HFFc6 (cell line): ENCODE measurements at regions not wholly inside any gene's neighbourhood (a gene's known extent, or its start where the extent isn't known, plus 50 kb on each side); places are given as distances from the start of the nearest gene placed in this dataset.
A peak's percentile ranks its signal among the peaks of the same experiment; 100 is the strongest.

Experiments used
- DNase-seq: peaks from one replicate; pipeline ENCODE4 v3.0.0-alpha.2; 2018
- H3K27ac Mint-ChIP-seq: 2 replicates; pipeline ENCODE4 v1.8.0; 2020; ENCODE audit warnings: mild to moderate bottlenecking, mixed read lengths
- H3K27me3 Mint-ChIP-seq: 2 replicates; pipeline ENCODE4 v1.8.0; 2021; ENCODE audit warnings: mild to moderate bottlenecking, moderate library complexity, mixed read lengths; ENCODE audit not compliant: insufficient read depth
- H3K36me3 Mint-ChIP-seq: 2 replicates; pipeline ENCODE4 v1.8.0; 2021; ENCODE audit warnings: low read depth, mixed read lengths
- H3K4me1 Mint-ChIP-seq: 2 replicates; pipeline ENCODE4 v1.8.0; 2020; ENCODE audit warnings: low read depth, mixed read lengths
- H3K4me3 Mint-ChIP-seq: 2 replicates; pipeline ENCODE4 v1.8.0; 2020; ENCODE audit warnings: mild to moderate bottlenecking, moderate library complexity, mixed read lengths
- H3K9me3 Mint-ChIP-seq: 2 replicates; pipeline ENCODE4 v1.8.0; 2020; ENCODE audit warnings: mild to moderate bottlenecking, mixed read lengths
- TF ChIP-seq, protein P1 (sequence below): fragments of 200-600 bp; sonication (generic); IDR thresholded peaks from 2 replicates; pipeline ENCODE4 v1.5.0; 2021; ENCODE audit warnings: antibody characterized with exemption, mild to moderate bottlenecking

DNA sequence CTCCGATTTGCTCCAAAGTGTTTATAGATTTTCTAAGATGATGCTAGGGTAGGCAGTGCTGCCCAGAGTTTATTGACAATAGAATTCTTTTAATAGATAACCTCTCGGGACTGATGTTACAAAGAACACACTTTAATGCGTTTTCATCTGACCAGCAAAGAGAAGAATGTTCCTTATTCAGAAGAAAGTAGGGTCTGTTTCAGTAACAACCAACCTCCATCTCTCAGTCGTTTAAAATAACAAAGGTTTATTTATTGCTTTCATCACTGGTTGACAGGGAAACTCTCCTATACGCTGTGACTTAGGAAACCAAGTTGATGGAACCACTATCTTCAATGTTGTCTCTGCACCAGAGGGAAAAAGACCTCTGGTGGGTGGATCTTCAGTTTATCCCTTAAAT, 55.1 kb upstream of the PAPPA start:
- no peak overlapping the region for H3K27ac Mint-ChIP-seq
- no peaks in the 10 kb centered on the region for H3K36me3 Mint-ChIP-seq
- no peak for DNase-seq
- H3K27me3 Mint-ChIP-seq = no peaks in the 10 kb centered on the region
- no peak overlapping the region for H3K4me3 Mint-ChIP-seq
- H3K4me1 Mint-ChIP-seq = peaks cover 82% of the 10 kb centered on the region
- no peaks in the 10 kb centered on the region for H3K9me3 Mint-ChIP-seq
- TF ChIP-seq, protein P1, sequence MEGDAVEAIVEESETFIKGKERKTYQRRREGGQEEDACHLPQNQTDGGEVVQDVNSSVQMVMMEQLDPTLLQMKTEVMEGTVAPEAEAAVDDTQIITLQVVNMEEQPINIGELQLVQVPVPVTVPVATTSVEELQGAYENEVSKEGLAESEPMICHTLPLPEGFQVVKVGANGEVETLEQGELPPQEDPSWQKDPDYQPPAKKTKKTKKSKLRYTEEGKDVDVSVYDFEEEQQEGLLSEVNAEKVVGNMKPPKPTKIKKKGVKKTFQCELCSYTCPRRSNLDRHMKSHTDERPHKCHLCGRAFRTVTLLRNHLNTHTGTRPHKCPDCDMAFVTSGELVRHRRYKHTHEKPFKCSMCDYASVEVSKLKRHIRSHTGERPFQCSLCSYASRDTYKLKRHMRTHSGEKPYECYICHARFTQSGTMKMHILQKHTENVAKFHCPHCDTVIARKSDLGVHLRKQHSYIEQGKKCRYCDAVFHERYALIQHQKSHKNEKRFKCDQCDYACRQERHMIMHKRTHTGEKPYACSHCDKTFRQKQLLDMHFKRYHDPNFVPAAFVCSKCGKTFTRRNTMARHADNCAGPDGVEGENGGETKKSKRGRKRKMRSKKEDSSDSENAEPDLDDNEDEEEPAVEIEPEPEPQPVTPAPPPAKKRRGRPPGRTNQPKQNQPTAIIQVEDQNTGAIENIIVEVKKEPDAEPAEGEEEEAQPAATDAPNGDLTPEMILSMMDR = no peak

DNA sequence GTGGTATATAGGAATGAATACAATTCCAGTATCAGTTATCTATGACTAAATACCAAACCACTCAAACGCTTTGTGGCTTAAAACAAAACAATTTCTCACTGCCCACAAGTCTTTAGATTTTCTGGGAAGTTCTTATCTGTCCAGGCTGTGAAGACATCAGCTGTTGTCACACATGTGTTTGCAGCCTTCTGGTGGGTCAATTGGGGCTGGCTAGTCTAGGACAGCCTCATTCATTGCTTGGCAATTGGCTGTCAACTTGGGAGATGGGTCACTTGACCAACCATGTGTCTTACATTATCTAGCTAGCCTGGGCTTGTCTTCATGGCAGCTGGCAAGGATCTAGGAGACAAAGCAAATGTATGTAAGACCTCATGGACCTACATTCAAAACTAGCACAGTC, 53.8 kb upstream of the PAPPA start:
- H3K36me3 Mint-ChIP-seq = peaks cover 4% of the 10 kb centered on the region; the same call in 1 of the 2 replicates
- H3K27ac Mint-ChIP-seq = peak overlapping the region; percentile 56
- peaks cover 86% of the 10 kb centered on the region for H3K4me1 Mint-ChIP-seq
- no peaks in the 10 kb centered on the region for H3K27me3 Mint-ChIP-seq
- no peaks in the 10 kb centered on the region for H3K9me3 Mint-ChIP-seq
- DNase-seq = peak; percentile 36
- H3K4me3 Mint-ChIP-seq = no peak overlapping the region
- TF ChIP-seq, protein P1 = no peak

DNA sequence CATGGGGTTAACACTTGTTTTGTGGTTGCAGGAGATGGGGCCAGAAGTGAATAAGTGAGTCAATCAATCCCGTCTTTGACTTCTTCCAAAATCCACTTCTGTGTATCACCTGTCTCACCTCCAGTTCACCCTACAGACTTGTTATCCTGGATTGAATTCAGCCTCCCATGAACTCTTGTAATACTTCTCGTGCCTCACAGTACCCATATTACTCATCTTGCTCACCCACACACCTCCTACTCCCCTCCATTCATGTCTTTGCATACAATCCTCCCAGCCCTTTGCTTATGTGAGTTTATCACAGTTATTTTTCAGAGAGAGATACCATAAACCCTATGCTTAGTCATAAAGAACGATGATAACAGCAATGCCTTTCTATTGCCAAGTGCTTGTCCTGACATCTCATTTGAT, 52.9 kb upstream of the PAPPA start:
- TF ChIP-seq, protein P1 = no peak
- no peaks in the 10 kb centered on the region for H3K27me3 Mint-ChIP-seq
- peaks cover 4% of the 10 kb centered on the region; the same call in 1 of the 2 replicates for H3K36me3 Mint-ChIP-seq
- H3K4me1 Mint-ChIP-seq = peaks cover 81% of the 10 kb centered on the region
- peak overlapping the region; percentile 80 for H3K27ac Mint-ChIP-seq
- H3K4me3 Mint-ChIP-seq = peak overlapping the region; percentile 20
- H3K9me3 Mint-ChIP-seq = no peaks in the 10 kb centered on the region
- DNase-seq = peak; percentile 60

DNA sequence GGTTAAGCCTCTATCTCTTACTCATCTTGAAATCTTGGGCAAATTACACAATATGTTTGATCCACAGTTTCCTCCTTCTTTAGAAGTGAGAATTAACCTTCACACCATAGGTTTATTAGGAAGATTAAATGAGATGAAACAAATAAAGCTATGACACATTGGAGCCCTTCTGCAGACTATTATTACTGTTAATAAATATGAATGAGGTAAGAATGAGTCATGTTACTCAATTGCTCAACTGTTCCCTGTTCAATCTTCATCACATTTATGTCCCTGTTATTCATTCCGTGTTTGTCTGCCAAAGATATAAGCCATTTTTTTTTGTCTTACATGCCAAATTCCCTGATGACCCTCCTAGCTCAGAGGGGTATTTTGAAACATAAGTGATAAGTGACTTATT, 52.1 kb upstream of the PAPPA start:
- peak; percentile 60 for DNase-seq
- no peaks in the 10 kb centered on the region for H3K9me3 Mint-ChIP-seq
- TF ChIP-seq, protein P1 = no peak
- no peak overlapping the region; the same call in 1 of the 2 replicates for H3K27ac Mint-ChIP-seq
- H3K27me3 Mint-ChIP-seq = no peaks in the 10 kb centered on the region
- peaks cover 77% of the 10 kb centered on the region for H3K4me1 Mint-ChIP-seq
- no peak overlapping the region for H3K4me3 Mint-ChIP-seq
- H3K36me3 Mint-ChIP-seq = peaks cover 4% of the 10 kb centered on the region; the same call in 1 of the 2 replicates

DNA sequence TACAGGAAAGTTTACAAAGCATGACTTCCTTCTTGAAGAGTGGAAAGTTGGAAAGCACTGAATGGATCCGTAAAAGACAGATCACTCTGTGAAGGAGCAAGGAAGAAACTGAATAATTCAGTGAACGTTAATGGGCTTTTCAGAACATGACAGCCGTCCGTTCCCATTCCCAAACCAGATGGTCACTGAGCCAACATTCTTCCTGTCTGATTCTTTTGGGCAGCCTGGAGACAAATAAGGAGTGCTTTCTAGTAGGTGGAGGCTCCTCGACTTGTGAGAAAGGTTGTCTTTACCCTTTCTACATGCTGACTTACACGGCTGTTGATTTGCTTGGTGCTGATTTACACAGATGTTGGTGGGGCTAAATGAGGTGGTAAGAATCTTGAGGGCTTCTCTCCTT, 51.0 kb upstream of the PAPPA start:
- TF ChIP-seq, protein P1 = no peak
- no peaks in the 10 kb centered on the region for H3K27me3 Mint-ChIP-seq
- peaks cover 4% of the 10 kb centered on the region; the same call in 1 of the 2 replicates for H3K36me3 Mint-ChIP-seq
- no peaks in the 10 kb centered on the region for H3K9me3 Mint-ChIP-seq
- H3K4me1 Mint-ChIP-seq = peaks cover 73% of the 10 kb centered on the region
- DNase-seq = no peak
- no peak overlapping the region for H3K4me3 Mint-ChIP-seq
- H3K27ac Mint-ChIP-seq = no peak overlapping the region
